ENCODE measurements at regions not wholly inside any gene's neighbourhood (a gene's known extent, or its start where the extent isn't known, plus 50 kb on each side); places are given as distances from the start of the nearest gene placed in this dataset.

DNA sequence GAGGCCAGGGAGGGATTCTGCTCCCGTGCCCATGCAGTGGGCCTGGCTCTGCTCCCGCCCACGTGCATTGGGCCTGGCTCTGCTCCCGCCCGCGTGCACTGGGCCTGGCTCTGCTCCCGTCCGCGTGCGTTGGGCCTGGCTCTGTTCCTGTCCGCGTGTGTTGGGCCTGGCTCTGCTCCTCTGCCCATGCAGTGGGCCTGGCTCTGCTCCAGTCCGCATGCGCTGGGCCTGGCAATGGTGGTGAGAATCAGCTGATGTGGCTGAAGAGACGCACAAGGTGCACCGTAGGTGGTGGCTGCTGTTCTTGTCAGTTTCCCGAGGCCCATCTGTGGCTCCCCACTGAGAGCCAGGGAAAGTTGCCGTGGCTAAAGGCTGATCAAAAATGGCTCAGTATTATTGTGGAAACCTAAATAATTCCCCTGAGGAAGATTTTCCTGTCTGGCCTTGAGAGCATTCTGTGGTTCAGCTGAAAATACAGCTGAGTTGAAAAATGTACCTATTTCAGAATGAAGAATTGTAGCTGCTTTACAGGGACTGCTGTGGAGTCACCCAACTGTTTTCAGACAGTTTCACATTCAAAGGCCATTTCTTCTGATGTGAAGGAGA, 572.4 kb downstream of the GLRX3 start:
- CTCF ChIA-PET, result no interaction called here
- TF ChIP-seq FOXA1 (IDR thresholded peaks at IDR 0.05) (no peak), FOXK2 (IDR thresholded peaks at IDR 0.05) (no peak)
- no peak for DNase-seq (ENCODE audit: extremely low spot score)

GRCh38 chr10:130709415-130709814, 573.2 kb downstream of the GLRX3 start:
- DNase-seq (ENCODE audit: extremely low spot score), result no peak
- ChIA-PET POLR2A (no interaction called here), CTCF (no interaction called here)
- no peak for TF ChIP-seq PKNOX1 (IDR thresholded peaks at IDR 0.05)

More for the DNA sequence above, 572.4 kb downstream of the GLRX3 start:
- POLR2A ChIA-PET, result no interaction called here

DNA sequence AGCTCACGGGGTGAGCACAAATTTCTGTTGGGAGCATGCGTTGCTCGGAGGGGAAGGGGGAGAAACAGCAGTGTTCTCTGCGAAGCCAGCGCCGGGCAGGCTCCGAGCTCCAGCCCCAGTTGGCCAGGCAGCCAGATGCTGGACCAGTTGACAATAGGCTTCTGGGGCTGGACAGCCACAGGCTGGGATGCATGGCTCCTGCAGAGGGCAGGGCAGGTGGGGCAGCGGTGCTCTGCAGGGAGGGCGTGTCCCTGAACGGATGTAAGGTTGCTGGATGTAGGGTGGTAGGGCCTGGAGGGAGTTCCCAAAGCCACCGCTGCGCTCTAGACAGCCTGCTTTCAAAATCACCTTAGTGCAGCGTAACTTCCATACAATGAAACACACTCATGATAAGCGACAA, 574.9 kb downstream of the GLRX3 start:
- TF ChIP-seq BHLHE40 (IDR thresholded peaks at IDR 0.05; ENCODE audit: borderline replicate concordance), result no peak
- TF ChIP-seq FOXM1 (IDR thresholded peaks at IDR 0.05; ENCODE audit: borderline replicate concordance), result no peak
- TF ChIP-seq CTBP1 (IDR thresholded peaks at IDR 0.05; ENCODE audit: borderline replicate concordance), result no peak
- TF ChIP-seq TARDBP (IDR thresholded peaks at IDR 0.05), result no peak
- no peak for TF ChIP-seq HDGF (IDR thresholded peaks at IDR 0.05; ENCODE audit: borderline replicate concordance)
- TF ChIP-seq LEF1 (IDR thresholded peaks at IDR 0.05; ENCODE audit: borderline replicate concordance), result no peak
- TF ChIP-seq FOXA1 (IDR thresholded peaks at IDR 0.05), result no peak
- TF ChIP-seq SUZ12 (IDR thresholded peaks at IDR 0.05), result no peak
- no peak for TF ChIP-seq ELF4 (IDR thresholded peaks at IDR 0.05)
- DNase-seq (ENCODE audit: extremely low spot score), result no peak
- ChIA-PET CTCF (no interaction called here), POLR2A (no interaction called here)

DNA sequence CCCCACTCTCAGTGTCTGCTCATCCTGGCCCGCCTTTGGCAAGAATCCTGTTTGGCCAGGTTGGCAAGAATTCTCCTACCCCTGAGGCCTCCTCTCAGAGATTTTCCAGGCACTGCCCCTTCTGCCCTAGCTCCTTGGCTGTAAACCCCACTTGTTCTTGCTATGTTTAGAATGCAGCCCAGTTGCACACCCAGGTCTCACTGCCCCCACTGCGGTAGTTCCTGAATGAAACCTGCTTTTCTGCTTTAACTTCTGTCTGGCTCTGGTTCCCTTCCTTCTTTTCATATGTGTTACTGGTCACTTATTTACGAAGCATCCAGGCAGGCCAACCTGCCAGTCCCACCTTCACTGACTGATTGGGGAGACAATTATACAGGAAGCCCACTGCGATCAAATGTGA, 576.9 kb downstream of the GLRX3 start:
- CTCF ChIA-PET, result no interaction called here
- TF ChIP-seq PKNOX1 (IDR thresholded peaks at IDR 0.05) (no peak), L3MBTL2 (conservative IDR thresholded peaks at IDR 0.05) (no peak), HDGF (IDR thresholded peaks at IDR 0.05; ENCODE audit: borderline replicate concordance) (no peak), TARDBP (IDR thresholded peaks at IDR 0.05) (no peak)
- POLR2A ChIA-PET, result no interaction called here
- no peak for DNase-seq (ENCODE audit: extremely low spot score)

DNA sequence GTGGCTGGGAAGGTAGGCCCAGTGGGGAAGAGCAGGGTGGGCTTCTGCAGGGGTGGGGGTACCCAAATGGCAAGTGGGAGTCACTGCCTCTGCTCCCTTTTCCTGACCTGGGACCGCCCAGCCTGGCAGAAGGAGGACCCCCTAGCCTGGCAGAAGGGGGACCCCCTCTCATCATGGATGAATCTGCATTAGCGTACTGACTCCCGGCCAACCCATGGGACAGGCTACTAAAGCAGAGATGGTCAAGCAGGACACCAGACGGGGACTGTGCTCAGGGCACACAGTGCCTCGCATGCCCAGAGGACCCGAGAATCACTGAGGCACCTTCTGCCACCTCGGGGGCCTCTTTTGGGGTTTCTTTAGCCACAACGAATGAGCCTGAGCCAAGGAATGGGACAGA, 577.5 kb downstream of the GLRX3 start:
- ChIA-PET POLR2A (no interaction called here), CTCF (no interaction called here)
- TF ChIP-seq FOXK2 (IDR thresholded peaks at IDR 0.05) (no peak), CTBP1 (IDR thresholded peaks at IDR 0.05; ENCODE audit: borderline replicate concordance) (no peak), FOXM1 (IDR thresholded peaks at IDR 0.05; ENCODE audit: borderline replicate concordance) (no peak), FOXA1 (IDR thresholded peaks at IDR 0.05) (no peak), LEF1 (IDR thresholded peaks at IDR 0.05; ENCODE audit: borderline replicate concordance) (no peak), BHLHE40 (IDR thresholded peaks at IDR 0.05; ENCODE audit: borderline replicate concordance) (no peak), L3MBTL2 (conservative IDR thresholded peaks at IDR 0.05) (no peak), TARDBP (IDR thresholded peaks at IDR 0.05) (no peak), SUZ12 (IDR thresholded peaks at IDR 0.05) (no peak), ELF4 (IDR thresholded peaks at IDR 0.05) (no peak), NFRKB (IDR thresholded peaks at IDR 0.05) (no peak)
- DNase-seq (ENCODE audit: extremely low spot score), result no peak

GRCh38 chr10:130714742-130715467, 578.7 kb downstream of the GLRX3 start:
- DNase-seq (ENCODE audit: extremely low spot score), result no peak
- TF ChIP-seq CTBP1 (IDR thresholded peaks at IDR 0.05; ENCODE audit: borderline replicate concordance), result no peak
- no peak for TF ChIP-seq SUZ12 (IDR thresholded peaks at IDR 0.05)
- no peak for TF ChIP-seq PKNOX1 (IDR thresholded peaks at IDR 0.05)
- TF ChIP-seq FOXK2 (IDR thresholded peaks at IDR 0.05), result no peak
- no peak for TF ChIP-seq LEF1 (IDR thresholded peaks at IDR 0.05; ENCODE audit: borderline replicate concordance)
- no peak for TF ChIP-seq SP1 (IDR thresholded peaks at IDR 0.05)
- TF ChIP-seq ARNT (IDR thresholded peaks at IDR 0.05), result no peak
- no peak for TF ChIP-seq TARDBP (IDR thresholded peaks at IDR 0.05)
- no peak for TF ChIP-seq L3MBTL2 (conservative IDR thresholded peaks at IDR 0.05)
- TF ChIP-seq ELF4 (IDR thresholded peaks at IDR 0.05), result no peak
- TF ChIP-seq NFRKB (IDR thresholded peaks at IDR 0.05), result no peak
- no peak for TF ChIP-seq BHLHE40 (IDR thresholded peaks at IDR 0.05; ENCODE audit: borderline replicate concordance)
- TF ChIP-seq ZNF384 (IDR thresholded peaks at IDR 0.05), result no peak
- TF ChIP-seq FOXM1 (IDR thresholded peaks at IDR 0.05; ENCODE audit: borderline replicate concordance), result no peak
- no peak for TF ChIP-seq HDGF (IDR thresholded peaks at IDR 0.05; ENCODE audit: borderline replicate concordance)
- CTCF ChIA-PET, result no interaction called here
- POLR2A ChIA-PET, result no interaction called here

Data from HEK293T (cell line).